ENCODE measurements at regions not wholly inside any gene's neighbourhood (a gene's known extent, or its start where the extent isn't known, plus 50 kb on each side); places are given as distances from the start of the nearest gene placed in this dataset.

DNA sequence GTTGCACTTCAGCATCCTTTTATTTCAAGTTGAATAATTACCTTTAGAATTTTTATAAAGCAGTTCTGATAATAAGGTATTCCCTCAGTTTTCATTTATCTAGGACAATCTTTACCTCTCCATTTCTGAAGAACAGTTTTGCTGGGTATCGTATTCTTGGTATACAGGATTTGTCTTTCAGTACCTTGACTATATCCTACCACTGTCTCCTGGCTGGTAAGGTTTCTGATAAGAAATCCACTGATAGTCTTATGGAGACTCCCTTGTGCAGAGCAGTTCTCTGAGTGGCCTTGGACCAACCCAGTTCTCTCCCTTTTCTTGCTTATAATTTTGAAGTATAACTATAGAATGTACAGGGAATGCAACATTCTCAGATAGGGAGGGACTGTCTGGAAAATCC, 51.3 kb upstream of the SAMD3 start:
- Histone ChIP-seq H2BK5ac (ENCODE audit: low read length) (no peak overlapping the region), H3K23ac (ENCODE audit: low read depth, low read length, poor library complexity) (no peak overlapping the region), H3K36me3 (replicated peaks in 1 of 2; ENCODE audit: control insufficient read depth in 2 of 2, insufficient read depth in 2 of 2, low read length in 2 of 2) (no peaks in the 10 kb centered on the region), H3K4ac (ENCODE audit: low read length) (no peak overlapping the region), H3K9ac (ENCODE audit: low read depth, low read length, poor library complexity) (no peak overlapping the region), H3K9me3 (replicated peaks in 1 of 2; ENCODE audit: control insufficient read depth in 2 of 2, insufficient read depth in 1 of 2, low read depth in 1 of 2, low read length in 2 of 2) (peaks cover 3 to 7% of the 10 kb centered on the region in 2 donors), H2BK12ac (ENCODE audit: low read length) (no peak overlapping the region), H2AFZ (ENCODE audit: low read length) (no peak overlapping the region), H3K27me3 (ENCODE audit: control insufficient read depth in 3 of 3, insufficient read depth in 3 of 3, low read depth in 1 of 3, low read length in 3 of 3) (no peaks in the 10 kb centered on the region), H3K4me2 (ENCODE audit: insufficient read depth, low read length, poor library complexity, severe bottlenecking) (no peak overlapping the region), H3K4me3 (ENCODE audit: low read length in 2 of 2) (no peak overlapping the region), H2BK120ac (ENCODE audit: low read depth, low read length) (no peak overlapping the region), H4K8ac (ENCODE audit: low read depth, low read length) (no peak overlapping the region), H3K4me1 (ENCODE audit: control insufficient read depth in 2 of 2, insufficient read depth in 1 of 2, low read depth in 1 of 2, low read length in 2 of 2) (no peaks in the 10 kb centered on the region), H4K91ac (ENCODE audit: low read depth, low read length, poor library complexity) (no peak overlapping the region), H3K27ac (replicated peaks; ENCODE audit: low read length) (no peak overlapping the region), H3K79me1 (ENCODE audit: low read depth, low read length) (no peaks in the 10 kb centered on the region), H3K14ac (ENCODE audit: low read length) (no peak overlapping the region), H3K18ac (ENCODE audit: low read length) (no peak overlapping the region), H2BK15ac (ENCODE audit: low read length) (no peak overlapping the region), H2AK5ac (ENCODE audit: low read depth, low read length) (no peak overlapping the region)
- WGBS, 2 donors (ENCODE audit: extremely low coverage in 2 of 2, insufficient read length in 2 of 2, insufficient replicate concordance in 1 of 2) = no CpG with 5 or more reads among the region's 1 CpG
- DNase-seq (ENCODE audit: low spot score) = no peak
